ENCODE measurements at regions not wholly inside any gene's neighbourhood (a gene's known extent, or its start where the extent isn't known, plus 50 kb on each side); places are given as distances from the start of the nearest gene placed in this dataset.

DNA sequence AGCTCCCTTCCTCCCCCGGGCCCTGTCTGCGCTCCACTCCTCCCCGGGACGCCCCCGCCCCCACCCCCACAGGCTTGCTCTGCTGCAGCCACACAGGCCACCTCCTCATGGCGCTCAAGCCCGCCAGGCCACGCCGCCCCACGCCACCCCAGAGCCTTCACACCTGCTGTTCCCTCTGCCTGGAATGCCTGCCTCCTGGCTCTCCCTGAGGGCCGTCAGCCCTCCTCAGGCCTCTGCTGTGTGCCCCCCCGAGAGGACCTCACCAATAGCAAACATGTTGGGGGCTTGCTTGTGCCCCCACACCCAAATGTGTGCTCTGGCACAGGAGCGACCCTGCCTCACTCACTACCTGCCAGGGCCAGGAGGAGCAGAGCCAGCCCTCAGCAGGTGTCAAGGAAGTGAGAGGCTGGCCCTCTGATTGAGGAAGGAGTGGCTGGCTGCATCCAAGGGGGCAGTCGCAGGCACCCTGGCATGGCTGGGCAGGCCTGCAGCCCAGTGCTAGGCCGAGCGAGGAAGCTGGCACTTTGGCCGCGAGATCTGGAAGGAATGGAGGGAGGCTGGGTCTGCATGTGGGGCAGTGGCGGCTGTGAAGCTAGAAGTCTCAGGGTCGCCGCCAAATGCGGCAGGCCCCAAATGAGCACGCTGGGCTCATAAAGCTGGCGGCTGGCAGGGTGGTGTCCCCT, 86.5 kb downstream of the INHBB start:
- TF ChIP-seq POLR2AphosphoS5 (IDR thresholded peaks at IDR 0.05; ENCODE audit: low read depth, low read length), result no peak
- no peak for TF ChIP-seq TAF1 (IDR thresholded peaks at IDR 0.05; ENCODE audit: borderline replicate concordance, insufficient read depth, low read length)
- TF ChIP-seq REST (IDR thresholded peaks at IDR 0.05; ENCODE audit: insufficient read depth in 1 of 2, low read depth in 2 of 2, low read length in 2 of 2), result no peak
- TF ChIP-seq FOXP2 (optimal IDR thresholded peaks at IDR 0.05; ENCODE audit: borderline replicate concordance, extremely low read depth, extremely low read length, insufficient read depth), result no peak
- no peak for TF ChIP-seq SIN3A (IDR thresholded peaks at IDR 0.05; ENCODE audit: borderline replicate concordance, insufficient read depth, low read length)

All from PFSK-1 (cell line).